GM19463 (cell line): ENCODE measurements at regions not wholly inside any gene's neighbourhood (a gene's known extent, or its start where the extent isn't known, plus 50 kb on each side); places are given as distances from the start of the nearest gene placed in this dataset.

ENCODE experiments used
- ATAC-seq: cut with Tn5 transposase; IDR thresholded peaks from one replicate; pipeline ENCODE4 v1.9.1; 2021; ENCODE audit warnings: mild to moderate bottlenecking, moderate library complexity; ENCODE audit not compliant: unreplicated experiment

DNA sequence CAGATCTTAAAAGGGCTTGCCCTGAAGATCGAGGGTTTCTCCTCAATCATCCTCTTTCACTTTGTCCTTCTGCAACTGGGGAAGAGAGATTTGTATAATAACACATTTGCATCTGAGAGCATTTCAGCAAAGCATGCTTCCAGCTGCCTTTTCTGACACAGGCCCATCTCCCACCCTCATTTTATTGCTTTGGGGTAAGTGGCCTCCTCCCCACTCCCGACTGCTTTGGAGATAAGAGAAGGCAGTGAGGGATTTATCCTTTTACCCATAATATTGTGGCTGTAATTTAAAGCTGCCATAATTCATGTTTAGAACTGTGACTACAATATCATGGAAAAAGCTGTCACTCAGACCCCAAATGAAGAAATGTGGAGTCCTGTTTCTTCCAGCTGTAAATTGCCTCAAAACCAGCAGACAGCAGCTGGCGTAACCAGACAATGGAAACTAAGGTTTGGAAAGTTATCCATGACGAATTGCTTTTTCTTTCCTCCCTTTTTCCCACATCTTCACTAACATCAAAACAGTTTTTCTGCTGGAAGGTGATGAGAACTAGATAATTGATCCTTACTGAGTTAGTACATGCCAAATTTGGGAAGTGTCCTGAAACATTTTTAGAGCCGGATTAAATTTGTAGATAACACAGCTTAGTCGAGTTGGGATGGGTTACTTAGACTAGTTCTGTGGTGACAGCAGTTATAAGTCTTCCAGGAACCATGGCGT lies 104.2 kb upstream of the PFN2 start:
- peak; percentile 60 for ATAC-seq

DNA sequence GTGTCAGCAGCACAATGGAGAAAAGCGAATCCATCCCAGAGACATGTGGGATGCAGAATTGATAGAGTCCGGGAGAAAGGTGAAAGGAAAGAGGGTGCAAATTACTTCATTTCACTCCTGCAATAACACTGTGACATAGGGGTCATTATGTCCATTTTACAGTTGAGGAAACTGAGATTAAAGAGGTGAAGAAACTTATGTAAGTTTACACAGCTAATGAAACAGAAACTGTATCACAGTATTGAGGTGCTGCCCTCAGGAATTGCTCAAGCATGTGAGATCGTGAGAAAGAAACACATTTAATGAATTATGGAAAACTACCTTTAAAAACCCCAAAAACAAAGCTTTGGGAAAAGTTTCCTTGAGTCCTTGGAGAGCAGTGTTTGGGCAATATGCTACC lies 103.6 kb upstream of the PFN2 start:
- ATAC-seq = peak; percentile 73

DNA sequence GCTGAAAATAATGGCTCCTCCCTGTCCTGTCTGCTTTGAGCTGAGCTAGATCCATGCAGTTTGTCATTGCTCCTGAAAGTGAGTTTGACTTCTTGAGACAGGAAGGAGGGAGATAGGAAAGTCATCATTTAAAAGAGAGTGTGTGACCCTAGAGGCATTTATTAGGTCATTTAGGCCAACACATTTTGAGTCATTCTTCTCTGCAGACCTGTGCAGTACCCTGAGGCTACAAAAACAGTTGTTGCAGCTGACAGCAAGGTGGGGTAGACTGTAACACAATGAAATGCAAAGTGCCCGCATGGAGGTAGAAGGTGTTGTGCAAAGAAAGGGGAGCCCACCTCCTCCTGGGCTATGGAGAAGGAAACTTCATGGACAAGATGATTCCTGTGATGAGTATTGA lies 102.8 kb upstream of the PFN2 start:
- ATAC-seq = no peak

DNA sequence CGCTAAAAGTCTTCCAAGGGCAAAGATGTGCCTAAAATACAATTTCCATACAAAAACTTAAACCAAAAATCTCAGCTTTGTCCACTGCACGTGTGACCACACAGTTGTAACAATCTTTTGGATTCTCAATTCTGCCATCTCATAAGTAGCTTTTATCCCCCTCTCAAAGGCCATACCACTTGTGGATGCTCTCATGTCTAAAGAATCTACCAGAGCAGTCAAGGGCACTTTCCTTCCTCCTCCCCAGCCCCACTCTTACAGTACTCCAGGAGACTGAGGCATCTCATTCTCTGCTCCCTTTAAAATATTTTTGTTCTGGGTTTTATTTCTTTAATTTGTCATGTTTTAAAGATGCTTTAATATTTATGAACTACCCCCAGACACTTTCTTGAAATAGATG lies 102.3 kb upstream of the PFN2 start:
- no peak for ATAC-seq

DNA sequence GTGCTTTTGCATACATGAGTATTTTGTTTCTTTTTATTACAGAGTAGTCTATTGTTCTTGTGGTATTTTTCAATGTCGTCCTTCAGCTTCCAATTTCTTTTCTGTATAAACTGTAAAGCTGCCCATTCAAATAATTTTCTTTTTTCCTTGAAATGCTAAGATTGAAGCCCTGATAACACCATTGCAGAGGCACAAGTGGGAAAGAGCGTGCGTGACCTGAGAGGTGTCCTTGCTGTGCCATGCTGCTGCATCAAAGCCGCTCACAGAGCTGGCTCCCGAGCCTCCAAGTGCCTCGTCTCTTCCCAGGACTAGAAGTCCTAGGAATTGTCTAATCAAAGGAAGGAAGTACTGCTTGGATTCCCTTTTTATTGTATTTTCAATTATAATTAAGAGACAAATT lies 101.9 kb upstream of the PFN2 start:
- no peak for ATAC-seq

DNA sequence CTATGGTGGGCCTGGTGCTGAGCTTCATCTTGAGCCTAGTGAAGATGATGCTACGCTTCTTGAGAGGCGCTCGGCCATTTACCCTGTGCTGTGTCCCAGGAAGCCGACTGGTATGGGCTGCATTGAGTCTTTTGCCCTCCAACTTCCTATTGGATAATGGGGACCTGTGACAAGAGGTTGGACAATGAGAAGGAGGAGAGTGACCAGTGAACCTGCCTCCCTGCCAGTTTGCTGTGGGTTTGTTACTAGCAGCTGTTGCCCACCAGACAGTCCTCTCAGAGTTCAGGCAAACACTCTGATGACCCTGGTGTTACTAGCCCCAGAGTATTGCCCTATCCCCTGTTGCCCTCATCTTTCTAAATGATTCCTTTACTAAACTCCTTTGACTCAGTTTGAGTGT lies 99.6 kb upstream of the PFN2 start:
- ATAC-seq = no peak

DNA sequence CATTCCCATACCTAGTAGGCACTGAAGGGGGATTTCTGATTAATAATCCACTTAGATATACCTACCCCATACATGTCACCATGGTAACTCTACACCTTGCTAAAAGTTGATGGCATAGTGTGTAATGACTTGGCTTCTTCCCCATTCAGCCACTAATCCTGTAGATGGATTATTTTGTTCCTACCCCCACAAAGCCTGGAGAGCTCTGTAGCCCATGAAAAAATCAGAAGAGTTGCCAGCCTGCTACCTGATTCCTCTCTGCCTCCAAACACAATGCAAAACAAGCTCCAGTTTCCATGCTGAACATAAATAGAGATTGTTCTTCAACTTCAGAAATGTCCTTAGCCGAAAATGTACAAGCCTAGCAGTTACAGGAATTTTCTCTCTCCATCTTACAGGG lies 98.9 kb upstream of the PFN2 start:
- ATAC-seq = no peak

DNA sequence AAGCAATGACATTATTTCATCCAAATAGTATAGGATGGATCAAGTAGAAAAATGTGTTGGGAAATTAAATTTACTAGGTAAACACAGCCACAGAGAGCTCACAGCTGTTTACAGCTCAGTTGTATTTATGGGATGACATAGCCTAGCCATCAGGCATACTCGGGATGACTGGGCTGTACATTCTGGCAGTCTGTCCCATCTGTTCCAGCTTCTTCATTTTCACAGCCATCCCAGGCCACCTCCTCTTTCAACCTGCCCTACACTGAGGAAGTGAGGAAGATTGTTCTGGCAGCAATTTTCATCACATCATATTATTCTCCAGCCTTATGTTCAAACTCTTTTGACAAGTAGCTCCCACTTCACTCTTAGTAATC lies 98.4 kb upstream of the PFN2 start:
- ATAC-seq = no peak

DNA sequence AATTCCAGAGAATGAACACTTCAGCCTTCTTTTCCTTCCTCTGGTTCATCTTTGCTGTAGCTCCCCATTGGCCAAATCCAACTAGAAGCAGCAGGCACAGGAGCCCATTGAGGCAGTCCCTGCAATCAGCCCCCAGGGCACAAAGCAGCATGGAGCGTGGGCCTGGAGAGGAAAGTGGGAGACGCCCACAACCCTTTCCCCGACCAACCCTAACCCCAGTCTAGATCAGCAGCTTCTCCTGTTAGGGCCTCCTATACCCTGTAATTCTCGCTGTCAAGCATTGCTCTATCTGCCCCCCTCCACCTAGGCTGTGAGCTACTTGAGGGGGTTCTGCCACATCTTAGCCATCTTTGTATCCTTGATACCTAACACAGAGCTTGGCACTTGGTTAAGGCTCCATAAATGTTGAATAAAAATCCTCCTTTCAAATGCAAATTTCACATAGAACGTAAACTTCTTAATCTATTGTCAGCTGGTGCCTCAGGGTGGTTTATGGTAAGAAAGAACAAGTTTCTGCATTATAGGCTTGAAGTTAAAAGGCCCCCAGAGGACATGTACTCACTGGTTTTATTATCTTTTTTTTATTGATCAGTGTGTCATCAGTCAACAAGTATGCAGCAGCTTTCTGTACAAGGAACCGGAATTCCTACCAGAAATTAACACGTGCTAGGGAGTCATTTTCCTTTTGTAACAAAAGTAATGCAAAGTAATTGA lies 97.9 kb upstream of the PFN2 start:
- no peak for ATAC-seq

DNA sequence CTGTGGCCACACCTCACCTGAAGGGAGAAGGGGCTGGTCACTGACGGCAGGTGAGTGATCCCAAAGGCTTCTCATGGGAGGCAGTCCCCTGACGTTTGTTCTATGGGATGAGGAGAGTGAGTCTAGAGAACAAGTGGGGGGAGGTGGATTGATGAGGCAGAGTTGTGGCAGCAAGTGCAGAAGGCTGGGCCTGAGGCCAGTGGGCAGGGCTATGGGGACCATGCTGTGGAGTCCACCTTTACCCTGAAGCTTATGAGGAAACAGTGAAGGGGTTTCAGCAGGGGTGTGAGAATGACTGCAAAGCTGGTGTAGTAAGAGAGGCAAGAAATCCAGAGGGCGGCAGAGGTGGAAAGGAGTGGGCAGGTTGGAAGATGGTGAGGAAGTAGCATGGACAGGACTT lies 96.9 kb upstream of the PFN2 start:
- ATAC-seq = no peak

DNA sequence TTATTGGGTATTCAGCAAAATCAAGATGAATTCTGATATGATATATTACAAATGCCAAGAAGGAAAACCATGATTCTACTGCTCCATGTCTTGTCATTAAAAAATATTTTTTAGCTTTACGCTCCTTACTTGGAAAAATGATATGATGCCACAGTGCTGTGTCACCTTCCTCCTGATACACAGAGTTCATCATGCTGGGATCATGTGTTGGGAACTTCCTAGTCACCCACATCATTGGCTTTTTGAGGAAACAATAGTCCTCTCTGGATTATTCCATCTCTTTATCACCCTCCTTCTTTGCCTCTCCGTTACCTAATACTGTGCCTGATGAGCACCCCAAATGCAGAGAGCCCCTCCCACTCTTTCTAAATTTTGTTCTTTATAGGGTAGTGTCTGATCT lies 94.3 kb upstream of the PFN2 start:
- ATAC-seq = no peak

DNA sequence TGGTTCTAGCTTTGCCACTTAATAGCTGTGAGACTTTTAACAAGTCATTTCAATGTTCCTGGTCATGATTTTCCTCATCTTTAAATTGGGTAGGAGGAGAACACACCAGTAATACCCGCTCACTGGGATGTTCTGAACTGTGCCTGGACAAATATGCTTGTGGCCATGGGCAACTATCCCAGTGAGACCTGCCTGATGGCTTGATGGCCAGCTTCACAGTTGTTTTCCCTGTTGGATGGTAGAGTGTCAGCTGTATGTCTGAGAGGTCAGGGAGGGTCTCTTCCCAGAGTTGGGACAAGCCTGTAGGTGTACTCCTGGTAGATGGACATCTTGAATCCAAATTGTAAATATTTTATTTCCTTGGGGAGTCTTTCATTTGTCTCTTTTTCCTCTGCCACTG lies 92.5 kb upstream of the PFN2 start:
- no peak for ATAC-seq

DNA sequence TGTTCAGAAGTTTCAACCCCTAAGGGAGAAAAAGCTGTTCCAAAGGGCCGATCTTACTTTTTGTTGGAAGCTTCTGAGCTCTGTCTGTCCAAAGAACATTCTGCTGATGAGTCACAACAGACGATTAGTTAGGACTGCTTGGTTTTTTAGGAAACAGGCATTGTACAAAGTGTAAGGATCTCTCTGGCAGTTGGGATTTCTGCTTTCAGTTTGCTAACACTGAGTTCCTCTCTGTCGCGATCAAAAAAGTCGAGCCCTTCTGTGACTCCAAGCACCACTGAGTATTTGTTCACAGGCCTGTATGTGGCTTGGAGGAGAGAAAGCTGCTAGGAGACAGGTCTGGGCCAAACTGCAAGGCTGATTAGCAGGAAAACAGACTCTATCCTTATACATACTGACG lies 91.8 kb upstream of the PFN2 start:
- no peak for ATAC-seq

DNA sequence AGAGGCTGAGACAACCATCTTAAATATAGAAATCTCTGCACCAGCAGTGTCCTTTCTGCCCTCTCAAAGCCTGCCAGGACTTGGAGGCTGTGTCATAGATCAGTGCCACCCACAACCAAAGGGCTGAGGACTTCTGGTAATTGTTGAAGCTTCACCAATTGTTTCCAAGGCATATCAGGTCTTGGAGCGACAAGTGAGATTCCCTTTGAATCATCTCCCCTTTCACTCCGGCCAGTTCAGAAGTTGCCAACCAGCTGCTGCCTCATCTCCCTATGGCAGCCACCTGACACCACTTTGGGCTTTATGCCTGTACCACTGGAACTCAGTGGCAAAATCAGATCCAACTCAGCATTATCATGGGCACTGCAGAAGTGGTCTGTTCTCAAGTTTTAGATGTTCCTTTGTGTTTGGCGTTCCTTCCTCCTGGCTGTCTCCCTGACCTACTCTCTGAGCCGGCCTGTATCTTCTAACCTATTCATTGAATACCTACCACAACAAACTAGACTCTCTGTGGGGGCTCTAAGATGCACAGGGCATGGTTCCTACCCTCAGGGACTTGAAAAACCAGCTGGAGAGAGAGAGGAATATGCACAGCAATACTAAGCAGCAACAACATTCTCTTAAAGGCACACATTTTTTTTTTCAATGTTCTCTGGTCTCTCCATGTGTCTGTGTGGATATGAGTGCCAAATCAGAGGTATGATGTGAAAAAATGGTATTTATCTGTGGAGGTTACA lies 90.8 kb upstream of the PFN2 start:
- no peak for ATAC-seq

DNA sequence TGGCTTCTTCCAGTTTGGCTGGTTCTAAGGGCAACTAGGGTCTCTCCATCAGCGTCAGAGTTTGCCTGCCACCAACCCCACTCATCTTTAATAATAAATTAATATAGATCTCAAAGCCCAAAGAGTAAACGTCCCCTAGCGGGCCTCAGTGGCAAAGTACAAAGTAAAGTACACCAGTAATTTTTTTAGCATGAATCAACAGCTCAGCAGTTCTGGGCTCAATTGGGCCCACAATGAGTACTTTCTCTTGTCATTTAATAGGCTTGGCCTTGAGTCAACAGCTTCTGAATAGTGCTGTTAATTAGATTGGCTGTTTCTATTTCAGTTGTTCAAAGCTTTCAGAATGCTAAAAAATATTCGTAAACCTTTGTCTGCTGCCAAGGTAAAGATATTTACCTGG lies 89.0 kb upstream of the PFN2 start:
- no peak for ATAC-seq

DNA sequence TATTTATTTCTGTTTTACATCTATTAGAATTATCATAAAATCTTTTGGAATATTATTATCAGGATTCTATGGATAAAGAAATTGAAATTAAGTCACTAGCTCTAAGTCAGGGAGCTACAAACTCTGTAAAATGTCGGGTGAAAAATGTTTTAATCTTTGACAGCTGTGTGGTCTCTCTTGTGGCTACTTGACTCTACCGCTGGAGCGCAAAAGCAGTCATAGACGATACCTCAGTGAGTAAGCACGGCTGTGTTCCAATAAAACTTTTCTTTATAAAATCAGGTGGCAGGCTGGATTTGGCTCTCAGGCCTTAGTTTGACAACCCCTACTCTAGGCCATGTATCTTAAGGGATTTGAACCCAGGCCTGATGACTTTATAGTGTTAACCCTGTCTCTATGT lies 88.5 kb upstream of the PFN2 start:
- no peak for ATAC-seq

DNA sequence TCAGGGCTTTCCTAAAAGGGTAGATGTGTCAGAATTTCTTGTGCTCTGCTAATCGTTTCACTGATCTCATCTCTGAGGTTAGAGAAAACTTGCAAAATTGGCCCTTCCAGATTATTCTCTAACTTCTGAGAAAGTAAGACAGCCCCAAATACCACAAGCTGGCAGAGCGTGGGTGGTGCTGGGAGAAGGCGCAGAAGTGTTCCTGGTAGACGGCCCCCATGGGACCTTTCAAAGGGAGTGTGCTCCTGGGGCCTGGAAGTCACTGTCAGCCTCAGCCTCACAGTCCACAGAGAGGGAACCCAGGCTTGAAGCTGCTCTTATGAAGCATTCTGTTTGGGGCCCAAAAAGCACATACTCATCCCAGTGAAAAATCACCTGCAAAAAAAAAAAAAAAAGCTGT lies 86.5 kb upstream of the PFN2 start:
- no peak for ATAC-seq

DNA sequence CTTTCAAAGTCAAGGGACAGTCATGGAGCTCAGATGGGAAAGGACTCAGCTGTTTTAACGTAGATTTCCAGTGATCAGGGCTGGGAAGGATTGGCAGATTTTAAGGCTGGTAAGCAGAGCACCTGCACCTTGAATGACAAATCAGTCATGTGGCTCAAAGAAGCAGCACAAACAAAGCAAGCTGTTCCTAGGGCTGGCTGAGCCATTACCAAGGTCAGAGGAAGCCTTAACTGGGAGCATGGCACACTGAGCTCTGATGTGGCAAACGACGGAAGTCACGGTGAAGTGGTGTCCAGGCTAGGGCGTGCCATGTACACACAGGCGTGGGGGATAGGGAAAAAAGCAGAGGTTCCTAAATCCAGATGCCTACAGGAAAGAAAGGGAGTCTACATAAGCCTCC lies 84.6 kb upstream of the PFN2 start:
- ATAC-seq = no peak

DNA sequence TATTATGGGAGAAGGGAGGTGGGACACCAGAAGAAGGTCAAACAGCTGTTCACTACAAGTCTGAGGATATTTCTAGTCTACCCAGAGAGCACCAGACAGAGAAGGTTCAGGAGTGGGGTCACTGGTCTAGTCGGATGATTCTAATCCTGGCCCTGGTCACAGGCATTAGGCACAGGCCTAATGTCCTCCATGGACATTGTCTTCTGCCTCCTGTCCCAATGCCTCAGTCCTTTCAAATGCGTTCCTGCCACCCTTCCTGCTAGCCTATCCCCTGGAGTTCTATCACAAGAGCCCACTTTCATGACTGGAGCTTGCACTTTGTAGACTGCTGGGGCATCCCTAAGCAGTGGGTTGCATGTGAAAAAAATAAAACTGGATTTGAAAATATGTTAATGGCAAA lies 83.9 kb upstream of the PFN2 start:
- no peak for ATAC-seq

DNA sequence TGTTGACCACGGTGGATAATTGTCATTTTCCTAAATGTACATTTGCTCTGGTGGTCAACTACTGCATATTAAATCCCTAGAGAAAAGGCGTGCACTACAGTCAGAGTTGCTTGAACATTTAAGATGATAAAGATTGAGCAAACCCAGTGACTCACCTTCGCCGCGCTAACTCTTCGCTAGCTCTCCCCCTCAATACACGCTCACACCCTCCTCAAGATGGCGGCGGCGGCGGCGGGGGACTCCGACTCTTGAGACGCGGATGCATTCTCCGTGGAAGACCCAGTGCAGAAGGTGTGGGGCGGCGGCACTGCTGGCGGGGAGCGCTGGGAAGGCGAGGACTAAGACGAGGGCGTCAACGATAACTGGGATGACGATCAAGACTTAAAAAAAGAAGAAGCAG lies 79.8 kb upstream of the PFN2 start:
- no peak for ATAC-seq

DNA sequence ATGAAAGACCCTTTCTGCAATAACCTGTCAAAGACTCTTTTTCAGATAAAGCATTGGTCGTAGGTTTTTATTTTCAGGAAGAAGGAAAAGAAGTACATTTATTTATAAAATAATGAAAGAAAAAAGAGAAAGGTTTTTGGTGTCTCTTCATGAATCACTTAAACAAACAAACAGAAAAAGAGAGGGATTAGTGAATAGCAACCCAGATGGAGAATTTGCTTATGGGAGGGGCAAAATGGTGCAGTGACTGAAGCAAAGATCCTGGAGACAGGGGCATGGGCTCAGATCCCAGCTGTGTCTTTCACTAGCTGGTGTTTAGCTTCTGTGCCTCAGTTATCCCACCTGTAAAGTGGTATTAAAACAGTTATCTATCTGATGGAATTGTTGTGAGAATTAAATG lies 78.6 kb upstream of the PFN2 start:
- ATAC-seq = no peak

DNA sequence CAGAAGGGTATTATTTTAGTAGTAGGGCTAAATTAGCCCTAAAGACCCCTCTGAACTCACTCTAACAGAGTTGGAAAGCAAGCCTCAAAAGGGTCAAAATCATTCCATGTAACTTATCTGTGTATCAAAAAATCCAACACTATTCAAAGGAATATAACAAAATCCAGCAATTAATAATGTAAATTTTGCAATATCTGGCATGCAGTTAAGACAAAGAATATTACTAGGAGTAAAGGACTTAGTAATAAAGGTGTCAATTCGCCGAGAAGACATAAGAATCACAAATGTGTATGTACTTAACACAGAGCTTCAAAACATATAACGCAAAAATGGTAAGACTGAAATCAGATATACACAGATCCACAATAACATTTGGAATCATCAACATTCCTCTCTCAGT lies 71.2 kb upstream of the PFN2 start:
- ATAC-seq = no peak
